ENCODE measurements at regions not wholly inside any gene's neighbourhood (a gene's known extent, or its start where the extent isn't known, plus 50 kb on each side); places are given as distances from the start of the nearest gene placed in this dataset.
"Not testable (repeated sequence)": the region's sequence is repeated elsewhere in the genome, so short reads cannot be mapped to it uniquely, and the experiment has no call there.

DNA sequence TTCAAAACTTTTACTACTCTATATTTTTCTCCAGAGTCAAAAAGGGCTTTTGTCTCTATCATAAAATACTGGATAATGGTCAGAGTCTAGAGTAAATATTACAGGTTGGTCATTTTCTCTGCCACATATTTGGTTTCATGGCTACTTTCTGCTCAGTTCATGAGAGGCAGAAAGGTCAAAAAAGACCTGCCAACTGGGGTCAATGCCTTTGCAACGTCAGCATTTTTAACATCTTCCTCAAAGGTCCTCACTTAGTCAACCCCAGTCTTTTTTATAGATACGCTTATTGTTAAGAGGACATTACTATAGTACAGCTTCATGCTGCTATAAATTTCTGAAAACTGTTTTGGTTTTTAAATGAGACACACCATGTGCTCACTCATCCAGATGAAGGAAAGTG lies 312.1 kb upstream of the ARHGEF26 start:
- no peaks in the 10 kb centered on the region for H3K36me3 ChIP-seq (replicated peaks in 1 of 2)
- H3K4me3 ChIP-seq = no peak overlapping the region
- WGBS, 4 donors = 42 to 47% (median 44%) methylated on average over 2 of the region's 2 CpGs
- no peak for DNase-seq
- no peak overlapping the region for H3K27ac ChIP-seq
- no peaks in the 10 kb centered on the region for H3K27me3 ChIP-seq
- H3K4me1 ChIP-seq (replicated peaks in 1 of 2) = no peaks in the 10 kb centered on the region
- intact Hi-C loops (cut with DNase I) = no loop called here
- TF ChIP-seq, protein P1, sequence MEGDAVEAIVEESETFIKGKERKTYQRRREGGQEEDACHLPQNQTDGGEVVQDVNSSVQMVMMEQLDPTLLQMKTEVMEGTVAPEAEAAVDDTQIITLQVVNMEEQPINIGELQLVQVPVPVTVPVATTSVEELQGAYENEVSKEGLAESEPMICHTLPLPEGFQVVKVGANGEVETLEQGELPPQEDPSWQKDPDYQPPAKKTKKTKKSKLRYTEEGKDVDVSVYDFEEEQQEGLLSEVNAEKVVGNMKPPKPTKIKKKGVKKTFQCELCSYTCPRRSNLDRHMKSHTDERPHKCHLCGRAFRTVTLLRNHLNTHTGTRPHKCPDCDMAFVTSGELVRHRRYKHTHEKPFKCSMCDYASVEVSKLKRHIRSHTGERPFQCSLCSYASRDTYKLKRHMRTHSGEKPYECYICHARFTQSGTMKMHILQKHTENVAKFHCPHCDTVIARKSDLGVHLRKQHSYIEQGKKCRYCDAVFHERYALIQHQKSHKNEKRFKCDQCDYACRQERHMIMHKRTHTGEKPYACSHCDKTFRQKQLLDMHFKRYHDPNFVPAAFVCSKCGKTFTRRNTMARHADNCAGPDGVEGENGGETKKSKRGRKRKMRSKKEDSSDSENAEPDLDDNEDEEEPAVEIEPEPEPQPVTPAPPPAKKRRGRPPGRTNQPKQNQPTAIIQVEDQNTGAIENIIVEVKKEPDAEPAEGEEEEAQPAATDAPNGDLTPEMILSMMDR (IDR thresholded peaks at IDR 0.05) = no peak
- no peak for TF ChIP-seq POLR2A (IDR thresholded peaks at IDR 0.05)
- peaks cover 0 to 7% (median 4%) of the 10 kb centered on the region in 3 donors for H3K9me3 ChIP-seq (replicated peaks in 1 of 3)

DNA sequence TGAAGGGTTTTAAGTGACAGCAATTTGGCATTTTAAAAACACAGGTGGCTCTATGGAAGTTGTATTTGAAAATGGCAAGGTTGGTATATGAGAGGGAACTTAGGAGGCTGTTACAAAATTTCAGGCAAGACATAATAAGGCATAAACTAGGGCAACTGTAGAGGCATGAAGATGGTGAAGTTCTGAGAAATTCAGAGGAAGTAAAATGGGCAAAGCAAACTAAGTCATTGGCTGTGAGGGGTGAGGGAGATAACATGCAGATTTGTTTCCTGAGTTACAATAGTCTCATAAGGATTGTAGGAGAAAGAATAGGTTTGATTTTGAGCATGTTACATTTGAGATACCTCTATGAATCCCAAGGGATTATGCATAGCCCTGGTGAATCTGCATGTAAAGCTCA lies 302.9 kb upstream of the ARHGEF26 start:
- Histone ChIP-seq H3K4me1 (replicated peaks in 1 of 2) (no peaks in the 10 kb centered on the region), H3K36me3 (replicated peaks in 1 of 2) (no peaks in the 10 kb centered on the region), H3K27ac (no peak overlapping the region), H3K4me3 (no peak overlapping the region), H3K9me3 (replicated peaks in 1 of 3) (peaks cover 0 to 2% (median under 1%) of the 10 kb centered on the region in 3 donors), H3K27me3 (no peaks in the 10 kb centered on the region)
- no peak for DNase-seq
- intact Hi-C loops (cut with DNase I) = no loop called here
- TF ChIP-seq, protein P1 (IDR thresholded peaks at IDR 0.05) = no peak
- TF ChIP-seq POLR2A (IDR thresholded peaks at IDR 0.05) = no peak

DNA sequence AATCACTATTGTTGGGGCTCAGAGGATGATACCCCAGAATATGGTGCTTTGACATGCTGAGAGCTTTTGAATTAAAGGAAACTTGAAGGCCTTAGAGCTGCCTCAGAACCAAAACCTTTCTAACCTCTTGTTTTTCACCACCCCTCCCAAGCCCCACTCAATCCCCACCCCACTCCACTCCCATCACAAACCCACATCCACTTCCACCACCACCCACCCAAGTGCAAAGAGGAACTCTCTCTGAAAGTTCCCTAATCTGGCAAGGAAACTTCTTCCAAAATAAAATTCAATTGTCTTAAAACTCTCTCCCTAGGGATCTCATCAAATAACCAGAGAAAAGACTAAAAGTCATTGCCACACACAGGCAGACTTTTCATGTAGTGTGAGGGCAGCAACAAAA lies 301.2 kb upstream of the ARHGEF26 start:
- no peaks in the 10 kb centered on the region for H3K4me1 ChIP-seq (replicated peaks in 1 of 2)
- no peak for DNase-seq
- no peak overlapping the region for H3K4me3 ChIP-seq
- TF ChIP-seq, protein P1 (IDR thresholded peaks at IDR 0.05) = no peak
- no peak for TF ChIP-seq POLR2A (IDR thresholded peaks at IDR 0.05)
- H3K27ac ChIP-seq = no peak overlapping the region
- no peaks in the 10 kb centered on the region for H3K9me3 ChIP-seq (replicated peaks in 1 of 3)
- intact Hi-C loops (cut with DNase I) = no loop called here
- no peaks in the 10 kb centered on the region for H3K36me3 ChIP-seq (replicated peaks in 1 of 2)
- no peaks in the 10 kb centered on the region for H3K27me3 ChIP-seq

DNA sequence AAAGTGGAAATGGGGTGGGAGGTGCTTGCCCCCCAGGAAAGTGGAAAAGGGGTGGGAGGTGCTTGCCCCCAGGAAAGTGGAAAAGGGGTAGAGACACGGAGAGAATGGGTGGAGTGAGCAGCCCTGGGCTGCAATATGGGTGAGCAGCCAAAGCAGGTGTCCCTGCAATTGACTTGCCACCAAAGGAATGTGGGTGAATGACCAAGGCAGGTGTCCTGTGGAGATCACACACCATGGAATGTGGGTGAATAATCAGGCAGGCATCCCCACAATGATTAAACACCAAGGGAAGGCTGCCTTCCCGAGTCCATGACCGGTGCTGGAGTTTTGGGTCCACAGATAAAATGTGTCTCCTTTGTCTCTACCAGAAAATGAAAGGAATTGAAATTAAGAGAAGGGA lies 292.8 kb upstream of the ARHGEF26 start:
- intact Hi-C loops (cut with DNase I) = not testable (repeated sequence)

DNA sequence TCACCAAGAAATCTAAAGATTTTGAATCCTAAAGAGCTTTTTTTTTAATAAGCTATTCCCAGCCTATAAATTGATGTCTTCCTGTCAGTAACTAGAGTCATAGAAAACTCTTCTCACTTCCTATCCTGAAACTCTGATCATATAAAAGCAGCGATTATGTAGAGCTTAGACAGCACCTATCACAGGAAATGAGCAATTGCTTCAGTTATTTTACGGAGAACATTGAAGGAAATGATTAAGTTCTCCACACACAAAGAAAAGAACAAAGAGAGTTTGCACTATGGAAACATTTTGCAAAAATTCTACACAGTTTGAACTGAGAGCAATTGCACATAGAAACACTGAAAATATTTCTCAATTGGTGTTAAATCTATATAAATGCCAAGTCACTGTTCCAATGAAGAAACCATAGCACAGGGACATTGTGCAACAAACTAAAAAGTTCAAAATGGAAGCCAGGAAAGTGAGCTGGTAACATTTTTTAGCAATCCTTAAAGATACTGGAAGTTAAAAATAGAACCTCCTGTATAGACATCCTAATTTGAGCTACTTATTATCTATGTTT lies 291.5 kb upstream of the ARHGEF26 start:
- H3K27me3 ChIP-seq = no peaks in the 10 kb centered on the region
- intact Hi-C loops (cut with DNase I) = no loop called here
- 44 to 59% (median 54%) methylated on average over 2 of the region's 2 CpGs for WGBS, 4 donors
- H3K27ac ChIP-seq = no peak overlapping the region
- H3K36me3 ChIP-seq (replicated peaks in 1 of 2) = no peaks in the 10 kb centered on the region
- TF ChIP-seq, protein P1 (IDR thresholded peaks at IDR 0.05) = no peak
- DNase-seq = no peak
- H3K4me3 ChIP-seq = no peak overlapping the region
- no peaks in the 10 kb centered on the region for H3K9me3 ChIP-seq (replicated peaks in 1 of 3)
- H3K4me1 ChIP-seq (replicated peaks in 1 of 2) = no peaks in the 10 kb centered on the region

More for the DNA sequence above, 292.8 kb upstream of the ARHGEF26 start:
- not testable (repeated sequence) for H3K27me3 ChIP-seq; H3K36me3 ChIP-seq (replicated peaks in 1 of 2); H3K27ac ChIP-seq; H3K4me3 ChIP-seq; H3K9me3 ChIP-seq (replicated peaks in 1 of 3); H3K4me1 ChIP-seq (replicated peaks in 1 of 2); DNase-seq
- 79 to 83% (median 80%) methylated on average over 3 of the region's 3 CpGs for WGBS, 4 donors

All from adrenal gland (tissue), 9 donors.